Naive thymus-derived CD8-positive, alpha-beta T cell (primary cell): ENCODE measurements at regions not wholly inside any gene's neighbourhood (a gene's known extent, or its start where the extent isn't known, plus 50 kb on each side); places are given as distances from the start of the nearest gene placed in this dataset.

ENCODE experiments used
- ATAC-seq, 2 donors: fragments of 150-1000 bp; cut with Tn5 transposase in 1 of 2; sonication (Bioruptor Pico), chemical (Tn5 transposase) in 1 of 2; 1 replicate in 1 of 2; 2 replicates in 1 of 2; pipeline ENCODE4 v1.10.0; 2021; ENCODE audit warnings: mild to moderate bottlenecking in 2 of 2, moderate library complexity in 2 of 2
- POLR2A ChIA-PET: fragments of 350-600 bp; sonication (Branson Sonifier 250); formaldehyde crosslinking; loops from one replicate; lab custom pipeline; 2021; ENCODE audit warnings: antibody characterized with exemption; lab: Charles Lee
- DNase-seq, 10 donors: peaks; one replicate each; pipeline versions ENCODE4 v3.0.0 to v3.0.0-alpha.2; 2020 to 2022
- H3K27ac Mint-ChIP-seq, 10 donors: one replicate each; pipeline ENCODE4 v1.8.0; 2020 to 2022; ENCODE audit warnings: mild to moderate bottlenecking in 10 of 10, mixed read lengths in 10 of 10, moderate library complexity in 4 of 10, inconsistent platforms in 1 of 10
- H3K27me3 Mint-ChIP-seq, 5 donors: one replicate each; pipeline ENCODE4 v1.8.0; 2021 to 2022; ENCODE audit warnings: mixed read lengths in 5 of 5
- H3K36me3 Mint-ChIP-seq, 3 donors: one replicate each; pipeline ENCODE4 v1.8.0; 2020 to 2022; ENCODE audit warnings: mixed read lengths in 3 of 3, mild to moderate bottlenecking in 2 of 3, inconsistent platforms in 1 of 3
- H3K4me1 Mint-ChIP-seq, 4 donors: one replicate each; pipeline ENCODE4 v1.8.0; 2021 to 2022; ENCODE audit warnings: mixed read lengths in 4 of 4
- H3K4me3 Mint-ChIP-seq, 10 donors: one replicate each; pipeline ENCODE4 v1.8.0; 2020 to 2022; ENCODE audit warnings: mild to moderate bottlenecking in 10 of 10, mixed read lengths in 10 of 10, moderate library complexity in 6 of 10, inconsistent platforms in 1 of 10
- H3K9me3 Mint-ChIP-seq, 9 donors: one replicate each; pipeline ENCODE4 v1.8.0; 2020 to 2022; ENCODE audit warnings: mixed read lengths in 9 of 9, mild to moderate bottlenecking in 3 of 9, inconsistent platforms in 1 of 9, moderate library complexity in 1 of 9

DNA sequence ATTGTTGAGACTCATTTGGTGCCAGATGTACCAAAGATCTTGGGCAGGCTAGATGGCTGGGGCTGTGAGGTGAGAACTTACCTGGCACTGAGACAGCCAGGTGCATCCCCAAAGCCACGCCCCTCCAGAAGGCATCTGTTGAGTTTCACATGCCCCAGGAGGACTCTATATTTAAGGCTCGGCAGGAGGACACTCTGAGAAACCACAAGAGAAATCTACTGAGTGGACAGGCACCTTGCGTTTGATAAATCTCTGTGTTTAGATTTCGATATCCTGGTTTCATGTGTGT, 197.9 kb upstream of the ZNF536 start:
- Mint-ChIP-seq H3K4me3 (no peak overlapping the region), H3K27me3 (peaks cover under 1 to 30% (median 9%) of the 10 kb centered on the region in 5 donors), H3K36me3 (peaks cover 0 to 9% (median 3%) of the 10 kb centered on the region in 3 donors), H3K9me3 (peaks cover under 1 to 18% (median 5%) of the 10 kb centered on the region in 9 donors), H3K27ac (no peak overlapping the region), H3K4me1 (no peaks in the 10 kb centered on the region)
- POLR2A ChIA-PET: no interaction called here
- DNase-seq: no peak
- ATAC-seq: no peak

DNA sequence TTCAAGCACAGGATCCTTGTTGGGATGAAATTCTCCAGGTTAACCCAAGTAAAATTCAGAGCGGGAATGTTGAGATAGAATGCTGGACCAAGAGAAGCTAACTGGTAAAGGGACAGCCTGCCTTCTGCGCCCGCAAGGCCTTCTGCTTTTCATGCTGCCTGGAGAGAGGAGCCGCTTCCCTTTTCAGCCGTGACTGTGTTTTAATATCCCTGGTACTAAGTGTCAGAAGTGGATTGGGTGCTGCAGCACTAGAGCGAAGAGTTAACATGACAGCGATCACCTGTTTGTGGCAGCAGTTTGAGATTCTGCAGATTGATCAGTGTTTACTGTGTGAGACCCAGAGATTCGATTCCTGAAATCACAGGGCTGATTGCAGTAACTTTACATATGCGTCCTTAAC, 197.4 kb upstream of the ZNF536 start:
- ATAC-seq (no peak), DNase-seq (no peak)
- H3K4me1 Mint-ChIP-seq: no peaks in the 10 kb centered on the region
- H3K9me3 Mint-ChIP-seq: peaks cover 5 to 23% (median 10%) of the 10 kb centered on the region in 9 donors
- H3K27me3 Mint-ChIP-seq: peaks cover 4 to 34% (median 10%) of the 10 kb centered on the region in 5 donors
- no peak overlapping the region for H3K27ac Mint-ChIP-seq
- peaks cover 0 to 14% (median 3%) of the 10 kb centered on the region in 3 donors for H3K36me3 Mint-ChIP-seq
- POLR2A ChIA-PET: interaction anchor here (0.7 kb wide), 1 partner anchor 85 kb away, joined by 3 read pairs; no protein-coding TSS in a partner anchor
- H3K4me3 Mint-ChIP-seq: no peak overlapping the region

DNA sequence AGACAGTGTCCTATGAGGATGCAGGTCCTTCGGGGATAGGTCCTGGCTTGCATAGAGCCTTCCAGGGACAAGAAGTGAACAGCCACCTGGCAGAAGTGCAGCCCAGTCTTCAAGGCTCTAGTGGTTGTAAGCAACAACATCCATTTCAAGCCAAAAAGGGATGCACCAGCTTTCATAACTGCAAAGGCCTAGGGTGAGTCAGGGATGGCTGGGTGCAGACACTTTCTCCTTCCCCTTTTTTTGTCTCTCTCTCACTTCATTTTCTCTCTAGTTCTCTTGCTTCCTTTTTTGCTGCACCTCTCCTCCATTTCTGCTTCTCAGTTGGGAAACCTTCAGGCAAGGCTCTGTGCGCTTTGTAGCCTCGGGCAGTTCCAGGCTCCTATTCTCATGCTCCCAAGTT, 196.2 kb upstream of the ZNF536 start:
- Mint-ChIP-seq H3K4me3 (no peak overlapping the region), H3K9me3 (peaks cover 13 to 32% (median 19%) of the 10 kb centered on the region in 9 donors), H3K27me3 (peaks cover 4 to 34% (median 10%) of the 10 kb centered on the region in 5 donors), H3K36me3 (peaks cover 0 to 18% (median 3%) of the 10 kb centered on the region in 3 donors), H3K27ac (no peak overlapping the region), H3K4me1 (no peaks in the 10 kb centered on the region)
- ATAC-seq (no peak), DNase-seq (no peak)
- POLR2A ChIA-PET: no interaction called here

- no peak overlapping the region for H3K27ac Mint-ChIP-seq
- DNase-seq: no peak
- H3K9me3 Mint-ChIP-seq: peaks cover 20 to 60% (median 41%) of the 10 kb centered on the region in 9 donors
- no peaks in the 10 kb centered on the region for H3K4me1 Mint-ChIP-seq
- no peak overlapping the region for H3K4me3 Mint-ChIP-seq
- H3K27me3 Mint-ChIP-seq: peaks cover 4 to 30% (median 10%) of the 10 kb centered on the region in 5 donors
- H3K36me3 Mint-ChIP-seq: peaks cover 0 to 34% (median 3%) of the 10 kb centered on the region in 3 donors
- ATAC-seq: no peak
- POLR2A ChIA-PET: no interaction called here
These were observed 193.3 kb upstream of the ZNF536 start for GRCh38 chr19:30178721-30179402.

GRCh38 chr19:30180691-30181090, 191.5 kb upstream of the ZNF536 start:
- H3K9me3 Mint-ChIP-seq: peaks cover 24 to 78% (median 48%) of the 10 kb centered on the region in 9 donors
- no peak overlapping the region for H3K4me3 Mint-ChIP-seq
- no peaks in the 10 kb centered on the region for H3K4me1 Mint-ChIP-seq
- ATAC-seq (no peak), DNase-seq (no peak)
- POLR2A ChIA-PET: no interaction called here
- peaks cover 0 to 39% (median 5%) of the 10 kb centered on the region in 3 donors for H3K36me3 Mint-ChIP-seq
- H3K27me3 Mint-ChIP-seq: peaks cover 4 to 30% (median 10%) of the 10 kb centered on the region in 5 donors
- H3K27ac Mint-ChIP-seq: no peak overlapping the region

- no peak for ATAC-seq
- Mint-ChIP-seq H3K36me3 (peaks cover 0 to 40% (median 2%) of the 10 kb centered on the region in 3 donors), H3K9me3 (peaks cover 24 to 94% (median 62%) of the 10 kb centered on the region in 9 donors), H3K4me3 (no peak overlapping the region), H3K27ac (no peak overlapping the region), H3K4me1 (no peaks in the 10 kb centered on the region), H3K27me3 (peaks cover 1 to 4% (median 2%) of the 10 kb centered on the region in 5 donors)
- POLR2A ChIA-PET: no interaction called here
- DNase-seq: no peak
These were observed 188.2 kb upstream of the ZNF536 start for GRCh38 chr19:30183807-30184490.

DNA sequence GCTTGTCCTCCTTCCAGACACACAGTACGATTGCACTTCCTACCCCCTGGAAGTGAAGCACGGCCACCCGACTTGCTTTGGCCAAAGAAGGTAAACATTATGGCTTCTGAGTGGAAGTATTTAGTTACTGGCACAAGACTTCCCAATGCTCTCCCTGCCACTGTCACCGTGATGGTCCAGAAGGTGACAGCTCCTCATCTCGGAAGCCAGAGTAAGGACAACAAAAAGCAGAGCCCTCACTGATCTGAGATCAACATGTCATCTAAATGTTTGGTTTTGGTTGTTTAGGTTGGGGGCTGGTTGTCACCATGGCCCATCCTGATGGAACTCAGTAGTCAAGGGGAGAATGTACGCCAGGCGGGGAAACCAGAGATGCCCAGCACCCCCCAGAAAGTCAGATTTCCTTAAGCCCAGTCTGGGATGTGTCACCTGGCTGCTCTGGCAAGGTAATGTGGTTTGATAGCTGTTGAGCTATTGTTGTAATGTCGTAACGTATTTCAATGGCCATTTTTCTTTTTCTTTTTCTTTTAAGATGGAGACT, 170.1 kb upstream of the ZNF536 start:
- POLR2A ChIA-PET: no interaction called here
- Mint-ChIP-seq H3K27me3 (peaks cover 0 to 7% (median 2%) of the 10 kb centered on the region in 5 donors), H3K27ac (no peak overlapping the region), H3K9me3 (peaks cover 2 to 21% (median 8%) of the 10 kb centered on the region in 9 donors), H3K36me3 (peaks cover 0 to 7% (median 2%) of the 10 kb centered on the region in 3 donors), H3K4me1 (no peaks in the 10 kb centered on the region), H3K4me3 (no peak overlapping the region)
- DNase-seq: no peak
- no peak for ATAC-seq

DNA sequence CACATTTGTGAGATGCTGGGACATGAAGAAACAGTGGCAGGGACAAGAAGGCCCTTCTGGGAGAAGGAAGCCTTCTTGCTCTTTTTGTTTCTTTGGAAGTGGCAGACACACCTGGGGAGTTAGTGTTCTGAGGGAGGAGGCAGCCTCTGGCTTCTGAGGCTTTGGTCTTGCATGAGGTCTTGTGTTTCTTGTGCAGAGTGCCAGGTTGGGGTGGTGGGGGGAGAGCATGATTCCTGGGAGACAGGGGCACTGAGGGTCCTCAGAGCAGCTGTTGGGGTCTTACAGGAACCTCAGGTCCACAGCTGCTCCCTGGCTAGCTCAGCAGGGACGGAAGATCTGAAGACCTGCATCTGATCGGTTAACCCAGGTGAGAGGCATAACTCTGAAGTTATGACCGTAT, 167.5 kb upstream of the ZNF536 start:
- POLR2A ChIA-PET: no interaction called here
- H3K36me3 Mint-ChIP-seq: no peaks in the 10 kb centered on the region
- H3K27ac Mint-ChIP-seq: no peak overlapping the region
- no peak for DNase-seq
- peaks cover 0 to 2% (median 0%) of the 10 kb centered on the region in 9 donors for H3K9me3 Mint-ChIP-seq
- peaks cover 0 to 7% (median 6%) of the 10 kb centered on the region in 5 donors for H3K27me3 Mint-ChIP-seq
- no peak for ATAC-seq
- H3K4me3 Mint-ChIP-seq: no peak overlapping the region
- H3K4me1 Mint-ChIP-seq: no peaks in the 10 kb centered on the region

- no peak overlapping the region for H3K4me3 Mint-ChIP-seq
- peaks cover 0 to 2% (median 0%) of the 10 kb centered on the region in 9 donors for H3K9me3 Mint-ChIP-seq
- POLR2A ChIA-PET: no interaction called here
- no peak for DNase-seq
- no peak for ATAC-seq
- H3K27me3 Mint-ChIP-seq: peaks cover 0 to 19% (median 8%) of the 10 kb centered on the region in 5 donors
- no peak overlapping the region for H3K27ac Mint-ChIP-seq
- no peaks in the 10 kb centered on the region for H3K36me3 Mint-ChIP-seq
- no peaks in the 10 kb centered on the region for H3K4me1 Mint-ChIP-seq
These were observed 166.0 kb upstream of the ZNF536 start for GRCh38 chr19:30206187-30206586.

DNA sequence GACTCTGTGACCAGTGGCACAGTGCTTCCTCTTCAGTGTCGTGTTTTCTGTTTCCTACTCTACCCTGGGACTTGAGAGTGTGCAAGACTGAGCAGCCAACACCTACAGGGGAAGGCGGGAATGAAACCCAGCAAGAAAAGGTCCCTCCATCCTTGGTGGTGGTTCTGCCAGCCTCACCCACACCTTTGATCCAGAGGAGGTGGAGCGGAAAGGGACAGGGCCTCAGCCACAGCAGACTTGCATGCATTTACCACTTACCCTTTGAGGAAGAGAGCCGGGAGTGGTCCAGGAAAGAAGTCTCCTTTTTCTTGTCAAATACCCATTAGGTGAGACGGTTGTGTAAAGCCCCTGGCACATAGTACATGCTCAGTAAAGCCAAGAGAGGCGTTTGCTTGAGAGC, 164.8 kb upstream of the ZNF536 start:
- DNase-seq (no peak), ATAC-seq (no peak)
- POLR2A ChIA-PET: no interaction called here
- Mint-ChIP-seq H3K4me3 (no peak overlapping the region), H3K27me3 (peaks cover 0 to 26% (median 9%) of the 10 kb centered on the region in 5 donors), H3K36me3 (no peaks in the 10 kb centered on the region), H3K27ac (no peak overlapping the region), H3K9me3 (peaks cover 0 to 2% (median 0%) of the 10 kb centered on the region in 9 donors), H3K4me1 (no peaks in the 10 kb centered on the region)

DNA sequence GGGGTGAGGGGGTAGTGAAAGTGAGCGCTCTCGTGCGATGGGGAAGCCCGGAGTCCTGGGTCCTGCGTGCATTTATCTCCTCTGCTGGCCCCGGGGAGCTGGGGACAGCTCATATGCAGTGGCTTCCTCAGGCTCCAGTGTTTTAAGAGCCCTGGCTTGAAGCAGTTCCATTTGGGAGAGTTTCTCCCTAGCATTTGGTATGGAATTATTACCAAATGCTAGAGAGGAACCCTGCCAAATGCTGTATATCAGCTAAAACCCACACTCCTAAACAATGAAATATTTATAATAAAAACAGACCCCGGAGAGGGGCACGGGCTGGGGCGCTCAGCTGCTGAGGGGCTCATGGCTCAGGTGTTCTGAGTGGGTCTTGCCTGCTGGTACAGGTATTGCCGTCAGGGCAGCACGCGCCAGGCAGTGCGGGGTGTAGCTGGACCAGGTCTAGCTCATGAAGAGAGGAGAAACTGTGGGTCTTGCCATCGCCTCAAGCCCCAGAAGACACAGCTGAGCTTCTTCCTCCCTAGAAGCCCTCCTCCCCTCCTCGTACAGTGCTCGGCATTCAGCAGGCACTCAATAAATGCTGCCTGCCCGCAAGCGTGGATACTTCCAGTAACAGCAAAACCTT, 163.6 kb upstream of the ZNF536 start:
- Mint-ChIP-seq H3K27ac (no peak overlapping the region), H3K27me3 (peaks cover 0 to 36% (median 13%) of the 10 kb centered on the region in 5 donors), H3K4me3 (no peak overlapping the region), H3K36me3 (no peaks in the 10 kb centered on the region), H3K4me1 (no peaks in the 10 kb centered on the region), H3K9me3 (peaks cover 0 to 2% (median 0%) of the 10 kb centered on the region in 9 donors)
- DNase-seq (no peak), ATAC-seq (no peak)
- POLR2A ChIA-PET: no interaction called here

- no peaks in the 10 kb centered on the region for H3K36me3 Mint-ChIP-seq
- H3K27me3 Mint-ChIP-seq: peaks cover 0 to 40% (median 13%) of the 10 kb centered on the region in 5 donors
- peaks cover 0 to 2% (median 0%) of the 10 kb centered on the region in 9 donors for H3K9me3 Mint-ChIP-seq
- no peak overlapping the region for H3K4me3 Mint-ChIP-seq
- DNase-seq (no peak), ATAC-seq (no peak)
- peaks cover 0 to 5% (median 4%) of the 10 kb centered on the region in 4 donors for H3K4me1 Mint-ChIP-seq
- no peak overlapping the region for H3K27ac Mint-ChIP-seq
- POLR2A ChIA-PET: no interaction called here
These were observed 162.3 kb upstream of the ZNF536 start for GRCh38 chr19:30209617-30210600.
